GM19239 (cell line): ENCODE measurements at regions not wholly inside any gene's neighbourhood (a gene's known extent, or its start where the extent isn't known, plus 50 kb on each side); places are given as distances from the start of the nearest gene placed in this dataset.

ENCODE experiments used
- DNase-seq: peaks from one replicate; pipeline ENCODE4 v3.0.0; 2011; ENCODE audit warnings: low spot score; ENCODE audit not compliant: insufficient read length
- FAIRE-seq: peaks from 2 replicates; lab custom pipeline; 2011; peaks lifted over from hg19 to GRCh38; lab: Jason Lieb, UNC

- FAIRE-seq (no peak), DNase-seq (no peak)
Observed at GRCh38 chr15:45919806-45920205, 285.0 kb downstream of the SQOR start.

- no peak for DNase-seq
- FAIRE-seq: no peak
Observed at GRCh38 chr15:45921376-45921775, 286.5 kb downstream of the SQOR start.

- DNase-seq (no peak), FAIRE-seq (no peak)
Observed at GRCh38 chr15:45921978-45922377, 287.1 kb downstream of the SQOR start.

- DNase-seq: no peak
- FAIRE-seq: no peak
Observed at GRCh38 chr15:45941367-45941766, 306.5 kb downstream of the SQOR start.

GRCh38 chr15:45943240-45943639, 308.4 kb downstream of the SQOR start:
- peak; percentile 75 for FAIRE-seq

GRCh38 chr15:45946111-45946510, 311.3 kb downstream of the SQOR start:
- no peak for DNase-seq
- FAIRE-seq: no peak

More at GRCh38 chr15:45943240-45943639, 308.4 kb downstream of the SQOR start:
- DNase-seq: no peak

GRCh38 chr15:45948181-45948621, 313.4 kb downstream of the SQOR start:
- DNase-seq (no peak), FAIRE-seq (no peak)

- FAIRE-seq (no peak), DNase-seq (no peak)
Observed at GRCh38 chr15:45958924-45959323, 324.1 kb downstream of the SQOR start.

GRCh38 chr15:45962733-45963132, 327.9 kb downstream of the SQOR start:
- FAIRE-seq (no peak), DNase-seq (no peak)

- DNase-seq: no peak
- FAIRE-seq: no peak
Observed at GRCh38 chr15:45970542-45970941, 335.7 kb downstream of the SQOR start.

GRCh38 chr15:45980366-45980765, 345.5 kb downstream of the SQOR start:
- no peak for FAIRE-seq
- no peak for DNase-seq

- FAIRE-seq: no peak
- no peak for DNase-seq
Observed at GRCh38 chr15:45981625-45982024, 346.8 kb downstream of the SQOR start.

- no peak for FAIRE-seq
Observed at GRCh38 chr15:45991863-45992262, 357.0 kb downstream of the SQOR start.

GRCh38 chr15:45993072-45993471, 358.2 kb downstream of the SQOR start:
- no peak for FAIRE-seq
- DNase-seq: no peak

More at GRCh38 chr15:45991863-45992262, 357.0 kb downstream of the SQOR start:
- DNase-seq: no peak

- DNase-seq (no peak), FAIRE-seq (no peak)
Observed at GRCh38 chr15:45993508-45993907, 358.7 kb downstream of the SQOR start.

- FAIRE-seq: no peak
- DNase-seq: no peak
Observed at GRCh38 chr15:45995800-45996199, 361.0 kb downstream of the SQOR start.

GRCh38 chr15:46014532-46014931, 379.7 kb downstream of the SQOR start:
- FAIRE-seq: no peak

GRCh38 chr15:46034755-46035154, 399.9 kb downstream of the SQOR start:
- no peak for DNase-seq
- no peak for FAIRE-seq

More at GRCh38 chr15:46014532-46014931, 379.7 kb downstream of the SQOR start:
- DNase-seq: no peak

GRCh38 chr15:46039703-46040102, 404.9 kb downstream of the SQOR start:
- DNase-seq: no peak
- FAIRE-seq: no peak

GRCh38 chr15:46041905-46042304, 407.1 kb downstream of the SQOR start:
- FAIRE-seq: no peak
- no peak for DNase-seq

- FAIRE-seq (no peak), DNase-seq (no peak)
Observed at GRCh38 chr15:46059921-46060594, 425.2 kb downstream of the SQOR start.

- FAIRE-seq (no peak), DNase-seq (no peak)
Observed at GRCh38 chr15:46061002-46061401, 426.2 kb downstream of the SQOR start.
